ENCODE measurements at regions not wholly inside any gene's neighbourhood (a gene's known extent, or its start where the extent isn't known, plus 50 kb on each side); places are given as distances from the start of the nearest gene placed in this dataset.

- FAIRE-seq (no peak), DNase-seq (ENCODE audit: low read depth, low spot score) (no peak)
- POLR2A ChIA-PET: no interaction called here
- H3K27ac ChIP-seq (ENCODE audit: insufficient read depth, low read depth, low read length): no peak overlapping the region
- peaks cover 6% of the 10 kb centered on the region for H3K9me3 ChIP-seq (replicated peaks; ENCODE audit: control insufficient read depth, insufficient read depth, low read length)
- BruUV-seq (replicated peaks): no TSS peak
- intact Hi-C loops (cut with micrococcal nuclease): no loop called here
- no peaks in the 10 kb centered on the region for H3K27me3 ChIP-seq (ENCODE audit: control insufficient read depth in 2 of 2, insufficient read depth in 2 of 2, low read length in 2 of 2)
- CTCF ChIA-PET: no interaction called here
- no peaks in the 10 kb centered on the region for H4K20me1 ChIP-seq (replicated peaks; ENCODE audit: control insufficient read depth, extremely low read depth, insufficient read depth, low read length)
- TF ChIP-seq POLR2AphosphoS5 (IDR thresholded peaks at IDR 0.05; ENCODE audit: insufficient read depth, low read depth, low read length): no peak
- TF ChIP-seq CTCF (IDR thresholded peaks at IDR 0.05; ENCODE audit: extremely low read depth in 1 of 2, insufficient read depth in 1 of 2, low read depth in 1 of 2, low read length in 2 of 2): no peak
- no peak for TF ChIP-seq FOS (IDR thresholded peaks at IDR 0.05; ENCODE audit: borderline replicate concordance, insufficient read depth, low read length)
- TF ChIP-seq POLR2A (IDR thresholded peaks at IDR 0.05; ENCODE audit: low read depth, low read length): no peak
- no peak for TF ChIP-seq GATA2 (IDR thresholded peaks at IDR 0.05; ENCODE audit: insufficient read depth, insufficient read length, low read depth, low read length)
- TF ChIP-seq JUN (IDR thresholded peaks at IDR 0.05; ENCODE audit: borderline replicate concordance, insufficient read depth, insufficient read length, low read depth): no peak
- TF ChIP-seq EZH2 (IDR thresholded peaks at IDR 0.05; ENCODE audit: borderline replicate concordance, low read depth, low read length, severe bottlenecking): no peak
- no peak for TF ChIP-seq MYC (IDR thresholded peaks at IDR 0.05; ENCODE audit: low read depth, low read length)
- TF ChIP-seq MAX (IDR thresholded peaks at IDR 0.05; ENCODE audit: insufficient read depth, insufficient read length): no peak
- no peak overlapping the region for H3K9ac ChIP-seq (replicated peaks; ENCODE audit: extremely low read depth, insufficient read depth, low read length)
- dilution Hi-C loops (cut with MboI; ENCODE audit: extremely low pct_ligation_motif_present, low sequenced_read_pairs): no loop called here
- H3K4me3 ChIP-seq (replicated peaks in 1 of 3; ENCODE audit: insufficient read depth in 1 of 3, low read depth in 1 of 3, low read length in 3 of 3): no peak overlapping the region
- H3K4me2 ChIP-seq (ENCODE audit: insufficient read depth, low read length): no peak overlapping the region
- H3K9me1 ChIP-seq (replicated peaks; ENCODE audit: control insufficient read depth, extremely low read depth, insufficient read depth, low read length): no peaks in the 10 kb centered on the region
- H3K79me2 ChIP-seq (ENCODE audit: control insufficient read depth, insufficient read depth, low read length): no peaks in the 10 kb centered on the region
- H3K36me3 ChIP-seq (ENCODE audit: control insufficient read depth in 2 of 2, extremely low read depth in 1 of 2, insufficient read depth in 2 of 2, low read length in 2 of 2): no peaks in the 10 kb centered on the region
- H2AFZ ChIP-seq (ENCODE audit: low read depth, low read length): no peak overlapping the region
- H3K4me1 ChIP-seq (ENCODE audit: control insufficient read depth, extremely low read depth, insufficient read depth, low read length): no peaks in the 10 kb centered on the region
These were observed 417.0 kb upstream of the ANO5 start for GRCh38 chr11:21775911-21776310.

Measured in endothelial cell of umbilical vein (primary cell).